Activated naive CD4-positive, alpha-beta T cell (primary cell): ENCODE measurements at regions not wholly inside any gene's neighbourhood (a gene's known extent, or its start where the extent isn't known, plus 50 kb on each side); places are given as distances from the start of the nearest gene placed in this dataset.

Source experiments
- DNase-seq, 4 experiments: peaks; one replicate each; lab custom pipeline; 2025; lab: John Stamatoyannopoulos, UW

- no peak for DNase-seq
Measured at GRCh38 chr20:4513720-4514119, 172.5 kb upstream of the PRNP start.

GRCh38 chr20:4512891-4513550 is 173.2 kb upstream of the PRNP start:
- no peak for DNase-seq

GRCh38 chr20:4511776-4512175 is 174.5 kb upstream of the PRNP start:
- no peak for DNase-seq

- no peak for DNase-seq
Measured at GRCh38 chr20:4509825-4510522, 176.3 kb upstream of the PRNP start.

- DNase-seq = no peak
Measured at GRCh38 chr20:4508773-4509172, 177.5 kb upstream of the PRNP start.

GRCh38 chr20:4507288-4507719 is 179.0 kb upstream of the PRNP start:
- DNase-seq = no peak

- no peak for DNase-seq
Measured at GRCh38 chr20:4504814-4505213, 181.4 kb upstream of the PRNP start.

GRCh38 chr20:4502756-4503155 is 183.5 kb upstream of the PRNP start:
- no peak for DNase-seq

GRCh38 chr20:4493386-4493785 is 192.9 kb upstream of the PRNP start:
- DNase-seq = no peak

GRCh38 chr20:4491643-4492042 is 194.6 kb upstream of the PRNP start:
- no peak for DNase-seq

- no peak for DNase-seq
Measured at GRCh38 chr20:4490606-4491280, 195.5 kb upstream of the PRNP start.

- no peak for DNase-seq
Measured at GRCh38 chr20:4490045-4490444, 196.2 kb upstream of the PRNP start.

GRCh38 chr20:4488407-4489339 is 197.6 kb upstream of the PRNP start:
- no peak for DNase-seq

- no peak for DNase-seq
Measured at GRCh38 chr20:4484379-4484997, 201.8 kb upstream of the PRNP start.

- DNase-seq = no peak
Measured at GRCh38 chr20:4483961-4484360, 202.3 kb upstream of the PRNP start.

- DNase-seq = no peak
Measured at GRCh38 chr20:4483486-4483885, 202.8 kb upstream of the PRNP start.

- DNase-seq = no peak
Measured at GRCh38 chr20:4480104-4480503, 206.2 kb upstream of the PRNP start.

GRCh38 chr20:4476903-4477500 is 209.3 kb upstream of the PRNP start:
- no peak for DNase-seq

- no peak for DNase-seq
Measured at GRCh38 chr20:4472906-4473305, 213.3 kb upstream of the PRNP start.

- DNase-seq = no peak
Measured at GRCh38 chr20:4471221-4471620, 215.0 kb upstream of the PRNP start.

- no peak for DNase-seq
Measured at GRCh38 chr20:4470375-4470774, 215.9 kb upstream of the PRNP start.
